NOMO-1 treated with dmso at 0.1 percent for 144 hours (cell line): ENCODE measurements at regions not wholly inside any gene's neighbourhood (a gene's known extent, or its start where the extent isn't known, plus 50 kb on each side); places are given as distances from the start of the nearest gene placed in this dataset.
"Not testable (repeated sequence)": the region's sequence is repeated elsewhere in the genome, so short reads cannot be mapped to it uniquely, and the experiment has no call there.

Experiments used
- DNase-seq: peaks from one replicate; lab custom pipeline; 2025; ENCODE audit not compliant: unreplicated experiment; lab: John Stamatoyannopoulos, UW

- DNase-seq, result no peak
Measured at GRCh38 chr7:80082213-80082612, 52.4 kb upstream of the GNAI1 start.

GRCh38 chr7:80078886-80079285 is 55.7 kb upstream of the GNAI1 start:
- DNase-seq, result no peak

- peak; percentile 71 for DNase-seq
Measured at GRCh38 chr7:80078159-80078731, 56.4 kb upstream of the GNAI1 start.

- no peak for DNase-seq
Measured at GRCh38 chr7:80070391-80070790, 64.2 kb upstream of the GNAI1 start.

- DNase-seq, result no peak
Measured at GRCh38 chr7:80066639-80067038, 68.0 kb upstream of the GNAI1 start.

GRCh38 chr7:80063834-80064233 is 70.8 kb upstream of the GNAI1 start:
- no peak for DNase-seq

- DNase-seq, result peak; percentile 39
Measured at GRCh38 chr7:80060218-80060806, 74.3 kb upstream of the GNAI1 start.

GRCh38 chr7:80057488-80057887 is 77.1 kb upstream of the GNAI1 start:
- no peak for DNase-seq

- no peak for DNase-seq
Measured at GRCh38 chr7:80054356-80054755, 80.3 kb upstream of the GNAI1 start.

GRCh38 chr7:80053124-80053523 is 81.5 kb upstream of the GNAI1 start:
- no peak for DNase-seq

- no peak for DNase-seq
Measured at GRCh38 chr7:80047856-80048459, 86.7 kb upstream of the GNAI1 start.

- no peak for DNase-seq
Measured at GRCh38 chr7:80047032-80047431, 87.6 kb upstream of the GNAI1 start.

GRCh38 chr7:80044796-80045195 is 89.8 kb upstream of the GNAI1 start:
- no peak for DNase-seq

GRCh38 chr7:80040752-80041151 is 93.9 kb upstream of the GNAI1 start:
- no peak for DNase-seq

GRCh38 chr7:80040335-80040734 is 94.3 kb upstream of the GNAI1 start:
- DNase-seq, result no peak

GRCh38 chr7:80039251-80039884 is 95.3 kb upstream of the GNAI1 start:
- no peak for DNase-seq

GRCh38 chr7:80037689-80038088 is 96.9 kb upstream of the GNAI1 start:
- DNase-seq, result no peak

- DNase-seq, result no peak
Measured at GRCh38 chr7:80036107-80036506, 98.5 kb upstream of the GNAI1 start.

- no peak for DNase-seq
Measured at GRCh38 chr7:80028717-80029116, 105.9 kb upstream of the GNAI1 start.

- no peak for DNase-seq
Measured at GRCh38 chr7:80027611-80028173, 106.9 kb upstream of the GNAI1 start.

- DNase-seq, result no peak
Measured at GRCh38 chr7:80026766-80027165, 107.9 kb upstream of the GNAI1 start.

- DNase-seq, result not testable (repeated sequence)
Measured at GRCh38 chr7:80020277-80020676, 114.4 kb upstream of the GNAI1 start.
